NCI-H1694 (cell line): ENCODE measurements at regions not wholly inside any gene's neighbourhood (a gene's known extent, or its start where the extent isn't known, plus 50 kb on each side); places are given as distances from the start of the nearest gene placed in this dataset.
"Not testable (repeated sequence)": the region's sequence is repeated elsewhere in the genome, so short reads cannot be mapped to it uniquely, and the experiment has no call there.

Source experiments
- DNase-seq: peaks from one replicate; lab custom pipeline; 2025; lab: John Stamatoyannopoulos, UW

DNA sequence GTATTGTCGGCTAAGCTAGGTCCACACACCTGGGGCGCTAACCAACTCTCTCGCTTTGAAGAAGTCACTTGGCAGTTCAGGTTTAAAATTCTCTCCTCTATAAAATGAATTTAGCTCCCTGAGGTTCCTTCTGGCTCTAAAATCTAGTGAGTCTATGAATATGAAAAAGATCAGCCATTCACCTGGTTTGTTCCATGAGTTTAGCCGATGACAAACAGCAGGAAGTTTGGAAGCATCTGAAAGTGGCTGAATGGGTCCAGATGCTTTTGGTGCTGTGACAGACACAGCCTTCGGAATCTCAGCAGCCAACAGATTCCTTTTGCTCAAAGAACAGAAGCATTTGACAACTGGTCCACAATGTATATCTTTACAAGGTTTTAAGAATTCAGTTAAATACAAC, 73.4 kb upstream of the FOXN3 start:
- DNase-seq, result no peak

DNA sequence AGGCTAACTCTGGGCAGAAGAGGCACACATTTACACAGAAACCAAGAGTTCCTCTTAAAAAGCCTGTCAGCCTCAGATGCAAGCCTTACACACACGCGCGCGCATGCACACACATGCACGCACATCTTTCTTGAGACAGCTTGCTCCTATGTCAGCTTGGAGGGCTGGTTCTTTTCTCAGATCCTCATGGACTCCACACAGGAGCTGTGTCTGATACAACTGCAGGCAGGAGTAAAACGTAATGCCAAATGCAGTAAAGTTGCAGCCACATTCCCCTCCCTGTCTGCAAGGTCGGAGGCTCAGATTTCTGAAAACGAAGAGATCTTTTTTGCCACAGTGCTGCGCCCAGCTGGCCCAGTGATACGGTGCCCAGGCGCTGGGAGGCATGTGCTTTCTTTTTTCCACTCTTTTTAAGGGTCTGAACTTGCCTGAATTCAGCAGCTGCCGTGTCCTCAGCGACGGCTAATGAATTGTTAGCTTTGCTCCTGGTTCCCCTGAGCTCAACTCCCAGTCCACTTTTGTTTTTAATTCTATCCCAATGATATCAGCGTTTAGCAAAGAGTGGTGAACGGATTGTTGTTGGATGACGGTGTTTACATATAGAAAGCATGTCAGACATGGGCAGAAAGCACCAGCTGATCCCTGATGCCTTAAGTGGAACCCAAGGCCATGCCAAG, 72.9 kb upstream of the FOXN3 start:
- DNase-seq, result peak; percentile 77

DNA sequence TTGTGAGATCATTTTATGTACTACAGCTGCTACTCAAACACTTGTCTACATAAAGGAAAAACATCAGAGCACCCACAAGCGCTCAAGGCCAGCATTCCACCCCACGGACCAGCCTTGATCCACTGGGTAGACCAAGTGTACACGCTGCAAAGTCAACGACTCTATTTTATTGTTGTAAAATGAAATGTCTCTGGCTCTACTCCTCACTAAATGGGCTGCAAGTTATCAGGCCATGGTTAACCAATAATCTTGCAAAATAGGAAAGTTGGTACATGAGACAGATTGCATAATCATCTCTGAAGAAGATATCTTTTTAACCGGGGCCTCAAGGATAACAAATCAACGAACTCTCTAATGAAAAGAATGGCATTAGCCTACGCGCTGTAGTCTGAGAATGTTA, 69.9 kb upstream of the FOXN3 start:
- DNase-seq, result no peak

DNA sequence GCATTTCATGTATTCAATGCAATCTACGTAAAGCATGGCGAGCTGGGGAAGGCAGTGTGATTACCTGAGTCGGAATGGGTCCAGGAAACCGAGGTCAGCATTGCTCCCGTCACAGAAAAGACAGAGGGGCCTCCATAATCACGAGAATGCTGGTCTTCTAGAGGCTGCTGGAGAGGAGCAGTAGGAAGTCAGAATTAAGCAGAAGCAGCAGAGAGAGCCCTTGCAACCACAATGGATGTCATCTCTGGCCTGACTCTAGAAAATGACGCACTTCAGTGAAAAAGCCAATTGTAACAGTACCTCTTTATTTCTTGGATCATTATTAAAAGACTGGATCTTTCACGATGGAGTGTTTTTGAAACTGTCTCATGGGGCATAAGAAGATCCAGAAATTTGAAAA, 69.5 kb upstream of the FOXN3 start:
- no peak for DNase-seq

DNA sequence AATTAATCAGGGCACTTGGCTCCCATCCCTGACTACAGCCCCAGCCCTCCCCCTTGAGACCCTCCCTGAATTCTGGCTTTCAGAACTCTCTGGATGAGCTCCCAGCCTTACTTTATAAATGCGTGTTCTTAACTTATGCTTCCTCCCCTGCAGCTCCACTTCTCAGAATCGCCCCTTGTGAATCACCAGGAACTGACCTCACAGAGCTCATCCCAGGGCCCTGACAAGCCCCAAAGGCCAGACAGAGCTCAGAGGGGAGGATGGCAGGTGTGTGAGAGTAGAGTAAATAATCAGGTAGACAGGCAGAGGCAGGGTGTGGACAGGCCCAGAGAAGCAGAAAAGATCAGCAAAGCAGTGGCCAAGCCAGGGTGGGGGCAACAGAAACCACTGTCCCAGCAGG, 68.2 kb upstream of the FOXN3 start:
- DNase-seq, result no peak

DNA sequence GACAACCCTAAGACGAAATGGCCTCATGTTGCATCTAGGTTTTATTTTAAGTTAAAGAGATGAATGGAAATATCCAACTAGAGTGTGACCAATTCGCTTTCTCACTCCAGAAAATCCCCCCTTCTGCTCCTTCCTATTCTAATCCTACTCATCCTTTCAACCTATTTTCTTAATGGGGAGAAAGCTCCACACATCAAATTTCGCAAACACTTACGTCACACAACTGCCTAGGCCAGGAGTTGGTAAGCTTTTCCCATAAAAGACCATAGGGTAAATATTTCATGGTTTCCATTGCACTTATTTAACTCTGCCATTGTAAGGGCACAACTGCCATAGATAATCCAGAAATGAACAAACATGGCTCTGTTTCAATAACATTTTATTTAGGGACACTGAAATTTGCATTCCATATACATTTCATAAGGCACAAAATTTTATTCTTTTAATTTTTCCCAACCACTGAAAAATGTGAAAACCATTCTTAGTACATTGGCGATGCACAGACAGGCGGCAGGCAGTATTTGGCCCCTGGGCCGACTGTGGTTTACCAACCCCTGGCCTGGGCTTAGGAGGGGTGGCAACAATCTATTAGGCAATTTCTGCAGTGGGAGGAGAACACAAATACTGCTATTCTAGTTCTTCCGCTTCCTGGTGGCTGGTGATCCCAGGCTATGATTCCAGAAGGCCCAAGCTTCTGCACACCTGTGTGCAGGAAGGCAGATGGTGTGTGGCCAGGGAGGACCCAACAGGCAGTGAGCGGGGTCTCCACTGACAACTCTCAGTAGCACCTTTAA, 67.2 kb upstream of the FOXN3 start:
- DNase-seq, result no peak

DNA sequence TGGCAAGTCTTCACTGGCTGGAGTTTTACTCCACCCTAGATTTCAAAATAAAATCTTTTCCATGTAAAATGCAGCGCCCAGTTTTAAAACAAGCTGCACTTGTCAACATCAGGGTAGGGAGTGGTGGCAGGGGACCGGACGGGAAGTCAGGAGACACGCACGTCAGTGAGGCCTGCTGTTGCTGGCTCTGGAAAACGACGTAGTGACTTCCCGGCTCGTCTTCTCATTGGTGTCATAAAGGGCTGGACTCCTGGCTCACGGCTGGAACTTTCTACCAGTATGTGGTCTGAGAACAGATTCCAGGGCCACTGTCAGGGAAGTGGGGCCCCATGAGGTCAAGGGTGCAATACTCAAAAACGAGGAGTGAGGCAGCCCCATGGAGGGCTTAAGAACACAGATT, 64.2 kb upstream of the FOXN3 start:
- DNase-seq, result no peak

DNA sequence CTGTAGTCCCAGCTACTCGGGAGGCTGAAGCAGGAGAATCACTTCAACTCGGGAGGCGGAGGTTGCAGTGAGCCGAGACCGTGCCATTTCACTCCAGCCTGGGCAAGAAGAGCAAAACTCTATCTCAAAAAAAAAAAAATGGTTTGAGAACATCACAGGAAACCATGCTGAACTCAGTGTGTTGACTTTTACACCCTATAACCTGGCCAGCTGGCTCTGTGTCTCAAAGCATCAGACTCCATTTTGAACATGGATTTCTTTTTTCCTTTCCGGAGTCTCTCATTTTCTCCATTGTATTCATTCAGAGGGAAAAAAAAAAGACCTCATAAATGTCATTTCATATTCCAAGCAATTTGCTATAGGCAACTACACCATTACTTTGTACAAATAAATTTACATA, 63.2 kb upstream of the FOXN3 start:
- DNase-seq, result no peak

DNA sequence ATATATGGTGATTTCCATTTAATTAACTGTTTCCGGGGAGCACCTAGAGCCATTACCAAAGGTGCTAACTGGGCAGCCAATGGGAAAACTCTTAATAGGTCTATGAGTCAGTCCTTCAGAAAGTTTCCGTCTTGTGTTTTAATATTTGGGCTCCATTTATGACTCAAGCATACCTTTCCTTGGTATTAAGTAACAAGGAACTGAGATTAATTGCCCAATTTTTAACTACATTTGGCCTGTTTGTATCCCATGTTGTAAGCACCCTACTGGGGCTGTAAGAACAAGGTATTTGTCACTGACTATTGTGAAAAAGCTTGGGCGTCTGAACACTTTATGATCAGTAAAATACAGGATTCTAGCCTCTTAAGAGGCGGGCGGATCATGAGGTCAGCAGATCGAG, 62.8 kb upstream of the FOXN3 start:
- no peak for DNase-seq

DNA sequence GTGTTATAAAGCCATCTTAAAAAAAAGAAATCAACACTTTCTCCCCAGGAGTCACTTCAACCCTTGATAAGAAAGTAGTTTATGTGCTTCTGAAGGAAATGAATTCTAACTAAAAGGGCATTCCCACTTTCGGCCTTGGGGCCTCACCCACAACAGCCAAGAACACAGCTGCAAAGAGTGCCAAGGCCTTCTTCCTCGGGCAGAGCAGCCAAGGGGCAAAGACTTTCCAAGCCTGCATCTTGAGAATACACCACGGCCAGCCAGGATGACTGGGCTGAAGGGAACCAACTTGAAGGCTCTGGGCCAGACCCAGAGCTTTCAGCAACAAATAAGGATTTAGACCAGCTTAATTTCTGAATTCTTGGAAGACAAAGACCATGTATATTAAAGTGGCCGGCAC, 60.4 kb upstream of the FOXN3 start:
- no peak for DNase-seq

DNA sequence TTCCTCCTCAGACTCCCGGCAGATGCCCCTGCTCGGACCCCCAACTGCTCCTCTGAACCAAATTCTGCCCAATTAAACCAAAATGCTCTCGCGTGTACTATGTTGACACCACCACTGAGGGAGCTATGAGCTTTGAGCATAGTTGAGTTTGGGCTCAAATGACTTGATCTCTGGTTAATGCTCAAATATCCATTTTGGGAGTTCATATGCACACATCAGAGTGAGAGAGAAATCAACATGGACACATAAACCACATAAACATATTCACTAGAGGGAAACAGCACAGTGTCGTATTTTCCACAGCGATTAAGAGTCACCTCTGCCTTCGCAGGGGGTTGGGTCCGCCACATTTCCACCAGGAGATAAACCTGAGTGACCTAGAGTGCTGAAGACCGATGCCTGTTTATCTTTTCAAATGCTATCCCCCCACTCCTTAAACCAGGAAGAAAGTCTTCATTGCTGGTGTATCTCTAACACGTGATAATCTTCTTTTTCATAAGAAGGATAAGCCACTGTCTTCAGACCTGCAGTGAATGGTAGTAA, 59.4 kb upstream of the FOXN3 start:
- DNase-seq, result no peak

DNA sequence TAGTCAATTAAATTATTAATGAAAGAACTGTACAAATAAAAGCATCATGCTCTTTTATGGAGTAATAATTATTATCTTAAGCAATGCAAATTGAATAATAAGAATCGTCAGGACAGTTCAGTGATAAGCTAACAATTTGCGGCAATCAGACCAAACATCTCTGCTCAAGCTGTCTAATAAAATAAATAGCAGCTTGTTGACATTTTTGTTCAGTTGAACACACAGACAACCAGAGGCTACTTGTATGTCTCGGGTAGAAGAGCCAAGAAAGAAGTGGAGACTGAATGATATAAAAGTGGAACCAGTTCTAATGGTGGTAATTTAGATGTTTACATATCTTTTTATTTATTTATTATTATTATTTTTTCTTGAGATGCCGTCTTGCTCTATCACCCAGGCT, 57.4 kb upstream of the FOXN3 start:
- DNase-seq, result no peak

DNA sequence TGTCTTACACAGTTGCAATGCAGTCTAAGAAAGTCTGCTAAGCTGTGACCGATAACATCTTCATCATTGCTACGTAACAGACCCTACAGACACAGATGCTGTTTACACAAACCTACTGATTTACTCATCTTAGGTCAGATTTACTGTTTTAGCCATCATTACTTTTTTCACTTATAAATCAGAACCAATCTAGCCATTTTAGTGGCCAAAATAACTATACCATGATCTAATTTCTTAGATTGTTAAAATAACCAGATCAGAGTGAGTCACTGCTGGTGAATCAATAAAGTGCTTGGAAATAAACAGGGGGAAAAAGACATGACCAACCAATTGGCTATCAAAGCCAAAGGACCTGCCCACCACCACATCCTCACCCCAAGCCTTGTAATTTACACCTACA, 57.0 kb upstream of the FOXN3 start:
- DNase-seq, result no peak

DNA sequence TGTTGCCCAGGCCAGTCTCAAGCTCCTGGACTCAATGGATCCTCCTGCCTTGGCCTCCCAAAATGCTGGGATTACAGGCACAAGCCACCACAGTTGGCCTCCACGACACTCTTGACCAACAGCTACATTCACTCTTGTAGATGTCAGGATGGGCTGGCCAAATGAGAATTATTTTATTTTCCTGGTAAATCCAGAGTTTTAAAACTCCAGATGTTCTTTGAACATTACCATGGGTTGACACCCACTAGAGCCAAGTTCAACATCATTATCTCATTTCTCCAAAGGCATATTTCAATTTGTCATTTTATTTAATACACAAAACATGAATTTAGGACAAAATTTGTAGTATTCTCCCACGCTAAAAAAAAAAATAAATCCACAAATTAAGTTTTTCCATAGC, 56.5 kb upstream of the FOXN3 start:
- DNase-seq, result no peak

DNA sequence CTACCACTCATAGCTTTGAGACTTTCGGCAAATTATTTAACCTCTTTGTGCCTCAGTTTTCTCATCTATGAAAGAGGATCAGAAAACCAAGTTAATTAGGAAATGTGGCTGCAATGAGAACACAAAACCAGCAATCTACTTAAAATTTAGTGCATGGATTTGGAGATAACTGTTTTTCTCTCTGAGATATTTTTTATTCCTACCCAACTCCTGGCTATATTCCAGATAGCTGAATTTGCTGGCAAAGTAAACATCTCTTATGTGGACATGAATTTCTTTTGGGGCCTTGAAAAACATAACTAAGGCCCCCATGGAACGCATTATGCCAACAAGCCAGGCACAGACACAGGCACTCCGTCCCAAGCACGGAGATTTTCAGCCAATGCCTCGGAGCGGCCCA, 53.4 kb upstream of the FOXN3 start:
- DNase-seq, result no peak

DNA sequence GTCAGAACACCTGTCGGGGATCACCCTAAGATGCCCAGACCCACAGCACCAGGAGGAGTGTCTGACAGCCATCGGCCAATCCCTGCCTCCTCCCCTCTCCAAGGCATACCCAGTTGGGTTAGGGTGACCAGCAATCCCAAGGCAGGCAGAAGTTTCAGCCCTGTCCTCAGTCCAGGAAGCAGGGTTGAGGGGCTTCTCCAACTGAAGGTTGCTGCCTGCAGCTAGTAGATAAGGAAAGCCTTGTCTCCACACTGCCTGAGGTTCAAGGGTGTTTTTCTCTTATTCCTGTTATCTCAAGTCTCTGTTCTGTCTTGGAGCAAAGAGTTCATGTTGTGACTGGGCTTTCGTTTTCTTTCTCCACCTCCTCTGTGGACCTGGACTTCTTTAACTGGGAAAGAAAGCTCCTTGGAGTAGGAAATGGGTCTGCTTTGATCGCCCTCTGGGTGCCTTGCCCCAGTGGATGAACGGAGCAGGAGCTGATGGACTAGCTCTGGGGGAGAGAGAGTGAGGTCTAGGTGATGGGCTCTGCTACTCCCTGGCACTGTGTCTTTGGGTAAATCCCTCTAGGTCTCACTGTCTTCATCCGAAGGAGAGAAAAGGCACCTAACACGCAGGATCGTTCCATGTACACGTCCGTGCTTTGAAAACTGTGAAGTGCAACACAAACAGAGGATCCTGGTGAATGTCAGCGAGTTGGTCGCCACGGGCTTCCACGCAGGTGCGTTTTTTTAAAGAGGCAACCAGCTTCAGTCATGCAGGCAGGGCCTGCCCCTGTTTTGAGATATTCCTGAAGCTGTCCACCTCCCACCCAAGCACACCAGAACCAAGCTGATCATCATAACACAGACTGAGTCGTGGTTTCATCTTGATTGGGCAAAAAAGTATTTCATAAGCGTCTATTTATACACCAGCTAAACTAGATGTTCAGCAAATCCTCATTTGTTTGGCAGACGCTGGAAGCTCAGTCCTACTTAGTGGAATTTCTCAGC, 52.5 kb upstream of the FOXN3 start:
- no peak for DNase-seq

DNA sequence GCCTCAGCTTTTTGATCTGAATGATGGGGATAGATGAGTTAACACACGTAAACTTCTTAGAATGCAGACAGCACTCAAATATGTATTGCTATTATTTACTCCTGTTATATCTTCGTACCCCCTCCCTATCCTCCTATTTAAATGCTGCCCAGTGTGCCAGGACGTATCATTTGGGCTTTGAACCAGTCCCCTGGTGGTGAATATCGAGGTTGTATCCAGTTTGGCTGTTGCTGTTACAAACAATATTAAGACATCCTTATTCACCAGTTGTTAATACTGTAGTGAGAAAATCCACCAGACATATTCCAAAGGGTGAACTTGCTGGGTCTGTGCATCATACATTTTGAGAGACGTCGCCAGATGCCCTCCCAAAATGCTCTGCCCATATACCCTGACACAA, 51.5 kb upstream of the FOXN3 start:
- DNase-seq, result no peak

DNA sequence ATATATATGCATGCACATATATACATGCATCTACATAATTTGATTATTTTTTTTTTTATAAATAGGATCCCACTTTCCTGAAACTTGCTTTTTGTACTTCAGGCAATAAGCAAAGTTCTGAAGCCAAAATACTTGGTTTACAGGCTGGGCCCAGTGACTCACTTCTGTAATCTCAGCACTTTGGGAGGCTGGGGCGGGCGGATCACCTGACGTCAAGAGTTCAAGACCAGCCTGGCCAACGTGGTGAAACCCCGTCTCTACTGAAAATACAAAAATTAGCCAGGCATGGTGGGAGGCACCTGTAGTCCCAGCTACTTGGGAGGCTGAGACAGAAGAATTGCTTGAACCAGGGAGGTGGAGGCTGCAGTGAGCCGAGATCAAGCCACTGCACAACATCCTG, 51.0 kb upstream of the FOXN3 start:
- DNase-seq, result not testable (repeated sequence)

DNA sequence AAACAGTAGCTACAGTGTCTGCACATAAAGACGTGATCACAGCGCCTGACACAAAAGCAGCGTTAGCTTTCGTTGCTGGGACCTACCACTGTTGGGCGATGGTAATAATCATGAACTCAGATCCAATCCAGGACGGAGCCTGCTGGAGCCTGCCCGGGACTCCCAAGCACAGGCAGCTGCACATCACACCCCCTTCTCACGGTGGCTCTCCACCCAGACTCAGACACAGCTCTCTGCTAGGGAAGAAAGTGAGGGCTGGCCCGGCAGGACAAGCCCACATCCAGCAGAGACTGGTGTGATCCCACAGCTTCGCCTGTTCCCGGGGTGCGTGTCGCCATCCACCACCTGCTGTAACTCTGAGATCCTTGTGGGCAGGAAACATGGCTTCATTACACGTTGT, 49.9 kb upstream of the FOXN3 start:
- no peak for DNase-seq
